ENCODE measurements at regions not wholly inside any gene's neighbourhood (a gene's known extent, or its start where the extent isn't known, plus 50 kb on each side); places are given as distances from the start of the nearest gene placed in this dataset.

DNA sequence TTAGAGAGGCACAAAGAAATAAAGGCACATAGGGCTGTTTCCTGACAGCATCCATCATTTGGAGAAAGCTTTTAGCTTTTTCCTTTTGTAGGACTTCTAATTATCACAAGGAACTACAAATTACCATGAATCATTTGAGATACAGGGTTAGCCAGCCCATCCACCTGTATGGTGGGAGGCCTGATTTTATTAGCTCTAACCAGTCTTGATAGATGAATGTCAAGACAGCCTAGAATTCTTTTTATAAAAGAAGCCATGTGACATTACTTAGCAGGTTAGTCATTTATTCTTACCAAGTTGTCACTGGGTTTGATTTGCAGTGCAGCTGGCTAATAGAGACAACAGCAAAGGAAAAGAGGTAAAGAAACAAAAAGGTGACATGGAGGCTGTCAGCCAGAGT is 618.1 kb downstream of the ZNF385D start:
- TF ChIP-seq POLR2A (IDR thresholded peaks at IDR 0.05), result no peak
- TF ChIP-seq, protein P1, sequence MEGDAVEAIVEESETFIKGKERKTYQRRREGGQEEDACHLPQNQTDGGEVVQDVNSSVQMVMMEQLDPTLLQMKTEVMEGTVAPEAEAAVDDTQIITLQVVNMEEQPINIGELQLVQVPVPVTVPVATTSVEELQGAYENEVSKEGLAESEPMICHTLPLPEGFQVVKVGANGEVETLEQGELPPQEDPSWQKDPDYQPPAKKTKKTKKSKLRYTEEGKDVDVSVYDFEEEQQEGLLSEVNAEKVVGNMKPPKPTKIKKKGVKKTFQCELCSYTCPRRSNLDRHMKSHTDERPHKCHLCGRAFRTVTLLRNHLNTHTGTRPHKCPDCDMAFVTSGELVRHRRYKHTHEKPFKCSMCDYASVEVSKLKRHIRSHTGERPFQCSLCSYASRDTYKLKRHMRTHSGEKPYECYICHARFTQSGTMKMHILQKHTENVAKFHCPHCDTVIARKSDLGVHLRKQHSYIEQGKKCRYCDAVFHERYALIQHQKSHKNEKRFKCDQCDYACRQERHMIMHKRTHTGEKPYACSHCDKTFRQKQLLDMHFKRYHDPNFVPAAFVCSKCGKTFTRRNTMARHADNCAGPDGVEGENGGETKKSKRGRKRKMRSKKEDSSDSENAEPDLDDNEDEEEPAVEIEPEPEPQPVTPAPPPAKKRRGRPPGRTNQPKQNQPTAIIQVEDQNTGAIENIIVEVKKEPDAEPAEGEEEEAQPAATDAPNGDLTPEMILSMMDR (IDR thresholded peaks at IDR 0.05 in 8 of 11, conservative IDR thresholded peaks at IDR 0.05 in 3 of 11), result no peak
- no peak for TF ChIP-seq POLR2AphosphoS5 (IDR thresholded peaks at IDR 0.05)

Data from spleen (tissue), 7 donors.